GM12878 (cell line): ENCODE measurements at regions not wholly inside any gene's neighbourhood (a gene's known extent, or its start where the extent isn't known, plus 50 kb on each side); places are given as distances from the start of the nearest gene placed in this dataset.

Source experiments
- ATAC-seq: fragments of 200-7000 bp; cut with Tn5 transposase; 3 replicates; pipeline ENCODE4 v1.9.1; 2020; ENCODE audit warnings: mild to moderate bottlenecking, moderate library complexity
- BruUV-seq: library from RNA; stranded (reverse); fragments of 400-500 nt; replicated peaks from 2 replicates; lab custom pipeline; 2021; lab: Mats Ljungman, UMichigan
- CTCF ChIA-PET: fragments of 300-600 bp; sonication (Branson Sonifier 250); formaldehyde crosslinking; extraction: SDS; loops from one replicate; lab custom pipeline; 2021; ENCODE audit warnings: inconsistent platforms; lab: Yijun Ruan, JAX
- POLR2A ChIA-PET: fragments of 350-600 bp; formaldehyde crosslinking; extraction: SDS; loops from one replicate; lab custom pipeline; 2021; ENCODE audit warnings: inconsistent platforms; lab: Charles Lee
- RAD21 ChIA-PET: fragments of 300-600 bp; sonication (Branson Sonifier 250); formaldehyde crosslinking; loops from one replicate; lab custom pipeline; 2023; ENCODE audit warnings: antibody characterized with exemption; ENCODE audit not compliant: unreplicated experiment; lab: Charles Lee
- SMC1A ChIA-PET: fragments of 300-600 bp; sonication (Branson Sonifier 250); formaldehyde crosslinking; loops from one replicate; lab custom pipeline; 2023; ENCODE audit not compliant: unreplicated experiment, uncharacterized antibody; lab: Charles Lee
- DNase-seq: peaks from one replicate; pipeline ENCODE4 v3.0.0-alpha.2; 2011; ENCODE audit warnings: low read depth, low spot score
- FAIRE-seq: peaks from 3 replicates; lab custom pipeline; 2011; peaks lifted over from hg19 to GRCh38; lab: Jason Lieb, UNC
- H2AFZ ChIP-seq: 2 replicates; pipeline ENCODE4 v1.6.0; 2011; ENCODE audit warnings: low read depth, low read length, control low read depth; ENCODE audit not compliant: control insufficient read depth
- H3K27ac ChIP-seq: 2 replicates; pipeline ENCODE4 v1.5.1; 2011; ENCODE audit warnings: control low read depth; ENCODE audit not compliant: control insufficient read depth, insufficient read depth
- H3K27me3 ChIP-seq, 2 experiments: replicated peaks in 1 of 2; 2 replicates each; pipeline versions ENCODE4 v1.6.0 to v1.6.1; 2011; ENCODE audit warnings: low read length in 1 of 2; ENCODE audit not compliant: control insufficient read depth in 2 of 2, insufficient read depth in 2 of 2
- H3K36me3 ChIP-seq, 2 experiments: 2 replicates each; pipeline ENCODE4 v1.5.1; 2011; ENCODE audit warnings: low read length in 1 of 2; ENCODE audit not compliant: control insufficient read depth in 2 of 2, insufficient read depth in 2 of 2
- H3K4me1 ChIP-seq: 2 replicates; pipeline ENCODE4 v1.6.1; 2011; ENCODE audit warnings: mild to moderate bottlenecking, low read length, moderate library complexity, mixed read lengths; ENCODE audit not compliant: control insufficient read depth, insufficient read depth
- H3K4me2 ChIP-seq: 2 replicates; pipeline ENCODE4 v1.6.0; 2011; ENCODE audit warnings: control low read depth; ENCODE audit not compliant: control insufficient read depth, insufficient read depth
- H3K4me3 ChIP-seq: fragments of 200-600 bp; sonication (generic); 2 replicates; pipeline ENCODE4 v1.5.1; 2016
- H3K79me2 ChIP-seq: 2 replicates; pipeline ENCODE4 v1.6.0; 2011; ENCODE audit warnings: low read length; ENCODE audit not compliant: control insufficient read depth, insufficient read depth
- H3K9ac ChIP-seq: 2 replicates; pipeline ENCODE4 v1.8.0; 2011; ENCODE audit warnings: low read length, control low read depth, mixed read lengths; ENCODE audit not compliant: control insufficient read depth, insufficient read depth
- H3K9me3 ChIP-seq: replicated peaks from 3 replicates; pipeline ENCODE4 v1.5.1; 2011; ENCODE audit warnings: mild to moderate bottlenecking, low read length; ENCODE audit not compliant: control insufficient read depth, insufficient read depth
- H4K20me1 ChIP-seq: 2 replicates; pipeline ENCODE4 v1.6.0; 2011; ENCODE audit not compliant: control insufficient read depth, insufficient read depth
- BMI1 ChIP-seq: fragments of 450-650 bp; IDR thresholded peaks from 2 replicates; pipeline ENCODE4 v1.6.1; 2016; ENCODE audit warnings: mild to moderate bottlenecking, moderate library complexity, borderline replicate concordance
- CEBPB ChIP-seq, 2 experiments: fragments of 150-350 bp in 1 of 2; IDR thresholded peaks; 2 replicates each; pipeline ENCODE4 v1.6.1; 2012 to 2014; ENCODE audit warnings: low read depth in 2 of 2, low read length in 2 of 2, borderline replicate concordance in 1 of 2, inconsistent platforms in 1 of 2
- GATAD2B ChIP-seq: fragments of 450-650 bp; conservative IDR thresholded peaks from 2 replicates; pipeline ENCODE4 v1.6.1; 2017; ENCODE audit warnings: low read depth, mild to moderate bottlenecking, moderate library complexity
- HDAC2 ChIP-seq: fragments of 200-600 bp; sonication (generic); IDR thresholded peaks from 2 replicates; pipeline ENCODE4 v1.6.1; 2017
- POU2F2 ChIP-seq: IDR thresholded peaks from 3 replicates; pipeline ENCODE4 v1.6.1; 2011; ENCODE audit warnings: low read depth, mild to moderate bottlenecking, low read length, borderline replicate concordance
- RAD21 ChIP-seq: IDR thresholded peaks from 2 replicates; pipeline ENCODE4 v1.6.1; 2011; ENCODE audit warnings: mild to moderate bottlenecking, low read depth, low read length, moderate library complexity; ENCODE audit not compliant: insufficient read depth
- RBBP5 ChIP-seq: fragments of 200-600 bp; sonication (generic); conservative IDR thresholded peaks from 2 replicates; pipeline ENCODE4 v1.6.1; 2016
- RCOR1 ChIP-seq: conservative IDR thresholded peaks from 2 replicates; pipeline ENCODE4 v1.6.1; 2012; ENCODE audit warnings: low read depth, low read length, improper control_type of control experiment
- SMAD1 ChIP-seq: fragments of 450-650 bp; IDR thresholded peaks from 2 replicates; pipeline ENCODE4 v1.6.1; 2018; ENCODE audit warnings: mild to moderate bottlenecking, low read depth; ENCODE audit not compliant: partially characterized antibody
- WGBS: methylation state at CpG from one replicate; pipeline ENCODE4 v1.1.6; 2016; ENCODE audit warnings: low lambda C conversion rate; ENCODE audit not compliant: insufficient replicate concordance, insufficient coverage; ENCODE audit errors: missing lambda C conversion rate; 5-methylcytosine and 5-hydroxymethylcytosine counted together
- in situ Hi-C: fragments of 300-500 bp; cut with MboI; formaldehyde crosslinking; loops from 9 replicates; pipeline ENCODE4 v1.14.3; 2018; ENCODE audit warnings: mixed read lengths
- intact Hi-C: fragments of 100-400 bp; cut with micrococcal nuclease; formaldehyde crosslinking; loops from one replicate; pipeline ENCODE4 v1.14.2; 2022; ENCODE audit not compliant: unreplicated experiment
- TF ChIP-seq, protein P1 (sequence below): IDR thresholded peaks from 2 replicates; pipeline ENCODE4 v1.6.1; 2012; ENCODE audit warnings: low read length, inconsistent platforms
- TF ChIP-seq, protein P2 (sequence below): fragments of 450-650 bp; IDR thresholded peaks from 2 replicates; pipeline ENCODE4 v1.6.1; 2018; ENCODE audit warnings: mild to moderate bottlenecking, low read depth, moderate library complexity; ENCODE audit not compliant: partially characterized antibody

DNA sequence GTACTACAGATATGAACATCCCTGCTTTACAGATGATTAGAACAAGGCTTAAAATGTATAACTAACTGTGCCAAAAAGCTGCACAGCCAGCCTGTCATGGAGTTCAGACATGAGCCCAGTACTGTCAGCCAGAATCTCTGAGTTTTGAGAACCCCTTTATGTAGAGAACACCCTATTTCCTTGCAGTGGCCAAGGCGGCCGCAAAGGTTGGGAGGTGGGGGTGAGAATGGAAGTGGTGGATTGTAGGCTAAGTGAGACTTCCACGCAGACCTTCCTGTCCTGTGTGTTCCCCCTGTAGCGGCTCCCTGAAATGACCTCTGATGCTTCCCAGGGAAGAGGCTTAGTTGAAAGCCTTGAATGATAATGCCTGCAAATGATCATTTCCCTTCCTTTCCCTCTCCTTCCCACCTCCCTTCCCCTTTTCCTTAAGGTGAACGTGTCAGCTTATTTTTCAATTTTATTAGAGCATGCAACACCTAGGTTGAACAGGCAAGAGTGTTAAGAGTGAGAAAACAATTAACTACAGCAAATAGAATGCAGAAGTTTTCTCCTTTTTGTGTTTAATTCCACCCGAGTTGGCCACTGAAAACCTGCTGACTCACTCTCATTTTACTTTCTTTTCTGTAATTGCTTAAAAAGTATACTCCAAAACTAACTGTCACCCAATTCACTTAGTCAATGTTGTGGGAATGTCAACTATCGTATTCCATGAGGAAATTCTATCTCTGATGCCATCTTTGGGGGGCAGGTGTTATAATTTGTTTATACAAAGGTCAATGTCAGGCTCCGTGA lies 167.0 kb upstream of the EDNRB start (continued):
- TF ChIP-seq, protein P1, sequence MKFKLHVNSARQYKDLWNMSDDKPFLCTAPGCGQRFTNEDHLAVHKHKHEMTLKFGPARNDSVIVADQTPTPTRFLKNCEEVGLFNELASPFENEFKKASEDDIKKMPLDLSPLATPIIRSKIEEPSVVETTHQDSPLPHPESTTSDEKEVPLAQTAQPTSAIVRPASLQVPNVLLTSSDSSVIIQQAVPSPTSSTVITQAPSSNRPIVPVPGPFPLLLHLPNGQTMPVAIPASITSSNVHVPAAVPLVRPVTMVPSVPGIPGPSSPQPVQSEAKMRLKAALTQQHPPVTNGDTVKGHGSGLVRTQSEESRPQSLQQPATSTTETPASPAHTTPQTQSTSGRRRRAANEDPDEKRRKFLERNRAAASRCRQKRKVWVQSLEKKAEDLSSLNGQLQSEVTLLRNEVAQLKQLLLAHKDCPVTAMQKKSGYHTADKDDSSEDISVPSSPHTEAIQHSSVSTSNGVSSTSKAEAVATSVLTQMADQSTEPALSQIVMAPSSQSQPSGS = no peak
- TF ChIP-seq HDAC2 = no peak
- no peak for TF ChIP-seq CEBPB (IDR thresholded peaks at IDR 0.05; ENCODE audit: borderline replicate concordance in 1 of 2, low read depth in 2 of 2, low read length in 2 of 2)
- TF ChIP-seq RBBP5 = no peak
- TF ChIP-seq, protein P2, sequence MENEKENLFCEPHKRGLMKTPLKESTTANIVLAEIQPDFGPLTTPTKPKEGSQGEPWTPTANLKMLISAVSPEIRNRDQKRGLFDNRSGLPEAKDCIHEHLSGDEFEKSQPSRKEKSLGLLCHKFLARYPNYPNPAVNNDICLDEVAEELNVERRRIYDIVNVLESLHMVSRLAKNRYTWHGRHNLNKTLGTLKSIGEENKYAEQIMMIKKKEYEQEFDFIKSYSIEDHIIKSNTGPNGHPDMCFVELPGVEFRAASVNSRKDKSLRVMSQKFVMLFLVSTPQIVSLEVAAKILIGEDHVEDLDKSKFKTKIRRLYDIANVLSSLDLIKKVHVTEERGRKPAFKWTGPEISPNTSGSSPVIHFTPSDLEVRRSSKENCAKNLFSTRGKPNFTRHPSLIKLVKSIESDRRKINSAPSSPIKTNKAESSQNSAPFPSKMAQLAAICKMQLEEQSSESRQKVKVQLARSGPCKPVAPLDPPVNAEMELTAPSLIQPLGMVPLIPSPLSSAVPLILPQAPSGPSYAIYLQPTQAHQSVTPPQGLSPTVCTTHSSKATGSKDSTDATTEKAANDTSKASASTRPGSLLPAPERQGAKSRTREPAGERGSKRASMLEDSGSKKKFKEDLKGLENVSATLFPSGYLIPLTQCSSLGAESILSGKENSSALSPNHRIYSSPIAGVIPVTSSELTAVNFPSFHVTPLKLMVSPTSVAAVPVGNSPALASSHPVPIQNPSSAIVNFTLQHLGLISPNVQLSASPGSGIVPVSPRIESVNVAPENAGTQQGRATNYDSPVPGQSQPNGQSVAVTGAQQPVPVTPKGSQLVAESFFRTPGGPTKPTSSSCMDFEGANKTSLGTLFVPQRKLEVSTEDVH = no peak
- TF ChIP-seq, all 136 proteins: peak for 0

DNA sequence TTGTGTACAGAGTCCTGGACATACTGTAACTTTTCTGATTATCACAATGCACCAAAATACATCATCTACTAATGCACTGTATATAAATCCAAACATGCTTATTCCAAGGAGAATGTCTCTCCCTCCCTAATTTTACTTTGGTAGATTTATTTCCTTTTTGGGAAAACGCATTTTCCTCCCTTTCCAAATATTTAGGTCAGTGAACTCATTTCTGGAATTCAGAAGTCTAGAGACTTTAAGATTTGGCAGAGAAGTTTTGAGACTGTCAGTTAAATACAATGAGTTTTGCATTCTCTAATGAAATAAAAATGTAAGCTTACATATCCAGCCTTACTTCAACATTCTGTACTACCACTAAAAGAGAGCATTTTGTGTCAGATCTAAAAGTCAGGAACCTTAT lies 165.8 kb upstream of the EDNRB start:
- ChIA-PET RAD21 (no interaction called here), SMC1A (interaction anchor here (1.1 kb wide), 1 partner anchor 108 kb away, joined by 3 read pairs; no protein-coding TSS in a partner anchor), POLR2A (no interaction called here), CTCF (no interaction called here)
- intact Hi-C loops = no loop called here
- in situ Hi-C loops = no loop called here
- Histone ChIP-seq H4K20me1 (no peaks in the 10 kb centered on the region), H2AFZ (no peak overlapping the region), H3K36me3 (no peaks in the 10 kb centered on the region), H3K4me2 (no peak overlapping the region), H3K79me2 (no peaks in the 10 kb centered on the region), H3K4me1 (no peaks in the 10 kb centered on the region), H3K27ac (no peak overlapping the region), H3K9me3 (no peaks in the 10 kb centered on the region), H3K9ac (no peak overlapping the region), H3K27me3 (no peaks in the 10 kb centered on the region), H3K4me3 (no peak overlapping the region)
- FAIRE-seq (no peak), DNase-seq (no peak), ATAC-seq (no peak)
- BruUV-seq = no TSS peak
- 50% methylated on average over 1 of the region's 1 CpG for WGBS
- TF ChIP-seq RCOR1 (no peak), SMAD1 (no peak), CEBPB (IDR thresholded peaks at IDR 0.05; ENCODE audit: borderline replicate concordance in 1 of 2, low read depth in 2 of 2, low read length in 2 of 2) (no peak), BMI1 (no peak), GATAD2B (no peak), POU2F2 (no peak), RAD21 (no peak)
- TF ChIP-seq, protein P1 = no peak
